ENCODE measurements at regions not wholly inside any gene's neighbourhood (a gene's known extent, or its start where the extent isn't known, plus 50 kb on each side); places are given as distances from the start of the nearest gene placed in this dataset.

GRCh38 chr12:43278541-43278832, 273.5 kb downstream of the ADAMTS20 start:
- H3K9ac ChIP-seq (ENCODE audit: low read depth, low read length, poor library complexity, severe bottlenecking), result no peak overlapping the region
- H3K9me2 ChIP-seq (replicated peaks; ENCODE audit: low read depth, low read length), result no peaks in the 10 kb centered on the region
- no peak overlapping the region for H3K4me3 ChIP-seq (ENCODE audit: low read length, poor library complexity, severe bottlenecking)
- TF ChIP-seq, protein P1, sequence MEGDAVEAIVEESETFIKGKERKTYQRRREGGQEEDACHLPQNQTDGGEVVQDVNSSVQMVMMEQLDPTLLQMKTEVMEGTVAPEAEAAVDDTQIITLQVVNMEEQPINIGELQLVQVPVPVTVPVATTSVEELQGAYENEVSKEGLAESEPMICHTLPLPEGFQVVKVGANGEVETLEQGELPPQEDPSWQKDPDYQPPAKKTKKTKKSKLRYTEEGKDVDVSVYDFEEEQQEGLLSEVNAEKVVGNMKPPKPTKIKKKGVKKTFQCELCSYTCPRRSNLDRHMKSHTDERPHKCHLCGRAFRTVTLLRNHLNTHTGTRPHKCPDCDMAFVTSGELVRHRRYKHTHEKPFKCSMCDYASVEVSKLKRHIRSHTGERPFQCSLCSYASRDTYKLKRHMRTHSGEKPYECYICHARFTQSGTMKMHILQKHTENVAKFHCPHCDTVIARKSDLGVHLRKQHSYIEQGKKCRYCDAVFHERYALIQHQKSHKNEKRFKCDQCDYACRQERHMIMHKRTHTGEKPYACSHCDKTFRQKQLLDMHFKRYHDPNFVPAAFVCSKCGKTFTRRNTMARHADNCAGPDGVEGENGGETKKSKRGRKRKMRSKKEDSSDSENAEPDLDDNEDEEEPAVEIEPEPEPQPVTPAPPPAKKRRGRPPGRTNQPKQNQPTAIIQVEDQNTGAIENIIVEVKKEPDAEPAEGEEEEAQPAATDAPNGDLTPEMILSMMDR (conservative IDR thresholded peaks at IDR 0.05; ENCODE audit: low read length), result no peak
- H2AFZ ChIP-seq (ENCODE audit: low read length), result no peak overlapping the region
- H3F3A ChIP-seq (ENCODE audit: low read depth), result no peaks in the 10 kb centered on the region
- no peaks in the 10 kb centered on the region for H3K9me3 ChIP-seq (ENCODE audit: insufficient read depth, low read depth, low read length)
- no peaks in the 10 kb centered on the region for H3K4me1 ChIP-seq (ENCODE audit: insufficient read depth, low read length, poor library complexity, severe bottlenecking)
- H3K4me2 ChIP-seq (ENCODE audit: low read depth, low read length, poor library complexity, severe bottlenecking), result no peak overlapping the region
- no peaks in the 10 kb centered on the region for H3K36me3 ChIP-seq (ENCODE audit: insufficient read depth, low read length)
- H3K27me3 ChIP-seq (ENCODE audit: insufficient read depth, low read length, poor library complexity, severe bottlenecking), result no peaks in the 10 kb centered on the region
- H4K20me1 ChIP-seq (ENCODE audit: insufficient read depth, low read length, poor library complexity, severe bottlenecking), result no peaks in the 10 kb centered on the region
- no peaks in the 10 kb centered on the region for H3K79me2 ChIP-seq (ENCODE audit: insufficient read depth, low read length)

DNA sequence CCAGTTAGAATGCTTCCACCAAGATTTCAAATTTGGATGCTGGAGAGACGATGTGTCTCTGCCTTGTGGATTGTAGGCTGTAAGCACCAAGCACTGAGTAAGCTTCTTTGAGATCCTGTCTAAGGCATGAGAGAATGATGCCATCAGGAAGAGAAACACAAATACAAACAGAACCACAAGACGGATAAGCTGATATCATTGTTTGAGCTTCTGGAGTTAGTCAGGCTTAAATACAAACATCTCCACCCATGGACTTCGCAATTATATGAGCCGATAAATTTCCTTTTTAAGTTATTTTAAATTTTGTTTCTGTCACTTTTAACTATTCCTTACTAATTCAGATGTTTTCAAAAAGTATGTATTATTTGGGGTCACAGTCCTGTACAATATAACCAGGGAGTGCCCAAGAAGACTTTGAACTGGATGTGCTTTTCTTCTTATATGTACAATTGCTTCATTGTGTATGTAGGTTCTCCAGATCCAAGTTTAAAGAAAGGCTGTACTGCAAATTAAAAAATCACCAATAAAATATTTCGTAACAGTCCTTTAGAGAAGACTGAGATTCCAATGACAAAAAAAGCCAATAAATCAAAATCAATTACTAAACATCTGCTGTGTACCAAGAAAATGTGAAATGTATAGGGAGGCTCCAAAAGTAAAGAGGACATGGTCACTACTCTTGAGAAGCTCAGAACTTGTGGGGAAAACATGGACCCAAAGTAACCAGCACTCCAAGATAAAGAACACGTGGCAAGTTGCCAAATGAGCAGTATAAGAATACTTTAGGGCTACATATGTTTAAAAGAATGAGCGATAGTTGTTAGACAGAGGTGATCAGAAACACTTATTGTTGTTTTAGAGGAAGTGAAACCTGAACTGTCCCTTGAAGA, 274.1 kb downstream of the ADAMTS20 start:
- Histone ChIP-seq H3K9ac (ENCODE audit: low read depth, low read length, poor library complexity, severe bottlenecking) (no peak overlapping the region), H3K4me3 (ENCODE audit: low read length, poor library complexity, severe bottlenecking) (no peak overlapping the region), H3K9me3 (ENCODE audit: insufficient read depth, low read depth, low read length) (no peaks in the 10 kb centered on the region), H4K20me1 (ENCODE audit: insufficient read depth, low read length, poor library complexity, severe bottlenecking) (no peaks in the 10 kb centered on the region), H3K4me2 (ENCODE audit: low read depth, low read length, poor library complexity, severe bottlenecking) (no peak overlapping the region), H3K79me2 (ENCODE audit: insufficient read depth, low read length) (no peaks in the 10 kb centered on the region), H3K4me1 (ENCODE audit: insufficient read depth, low read length, poor library complexity, severe bottlenecking) (no peaks in the 10 kb centered on the region), H3K36me3 (ENCODE audit: insufficient read depth, low read length) (no peaks in the 10 kb centered on the region), H3K27me3 (ENCODE audit: insufficient read depth, low read length, poor library complexity, severe bottlenecking) (no peaks in the 10 kb centered on the region), H3F3A (ENCODE audit: low read depth) (no peaks in the 10 kb centered on the region), H3K9me2 (replicated peaks; ENCODE audit: low read depth, low read length) (no peaks in the 10 kb centered on the region), H2AFZ (ENCODE audit: low read length) (no peak overlapping the region)
- TF ChIP-seq EZH2phosphoT487 (IDR thresholded peaks at IDR 0.05; ENCODE audit: borderline replicate concordance), result no peak
- TF ChIP-seq, protein P1 (conservative IDR thresholded peaks at IDR 0.05; ENCODE audit: low read length), result no peak

- H3K4me1 ChIP-seq (ENCODE audit: insufficient read depth, low read length, poor library complexity, severe bottlenecking), result no peaks in the 10 kb centered on the region
- H3K9me3 ChIP-seq (ENCODE audit: insufficient read depth, low read depth, low read length), result no peaks in the 10 kb centered on the region
- no peaks in the 10 kb centered on the region for H3F3A ChIP-seq (ENCODE audit: low read depth)
- no peaks in the 10 kb centered on the region for H3K79me2 ChIP-seq (ENCODE audit: insufficient read depth, low read length)
- no peaks in the 10 kb centered on the region for H4K20me1 ChIP-seq (ENCODE audit: insufficient read depth, low read length, poor library complexity, severe bottlenecking)
- no peaks in the 10 kb centered on the region for H3K27me3 ChIP-seq (ENCODE audit: insufficient read depth, low read length, poor library complexity, severe bottlenecking)
- H3K4me3 ChIP-seq (ENCODE audit: low read length, poor library complexity, severe bottlenecking), result no peak overlapping the region
- H2AFZ ChIP-seq (ENCODE audit: low read length), result no peak overlapping the region
- H3K9me2 ChIP-seq (replicated peaks; ENCODE audit: low read depth, low read length), result no peaks in the 10 kb centered on the region
- H3K9ac ChIP-seq (ENCODE audit: low read depth, low read length, poor library complexity, severe bottlenecking), result no peak overlapping the region
- no peak overlapping the region for H3K4me2 ChIP-seq (ENCODE audit: low read depth, low read length, poor library complexity, severe bottlenecking)
- TF ChIP-seq, protein P1 (conservative IDR thresholded peaks at IDR 0.05; ENCODE audit: low read length), result no peak
- no peak for TF ChIP-seq EZH2phosphoT487 (IDR thresholded peaks at IDR 0.05; ENCODE audit: borderline replicate concordance)
- no peaks in the 10 kb centered on the region for H3K36me3 ChIP-seq (ENCODE audit: insufficient read depth, low read length)
Measured at GRCh38 chr12:43273467-43273866, 278.5 kb downstream of the ADAMTS20 start.
